KOPT-K1 (cell line): ENCODE measurements at regions not wholly inside any gene's neighbourhood (a gene's known extent, or its start where the extent isn't known, plus 50 kb on each side); places are given as distances from the start of the nearest gene placed in this dataset.

ENCODE experiments used
- H3K27ac ChIP-seq: fragments of 200-600 bp; sonication (generic); 2 replicates; pipeline ENCODE4 v1.5.1; 2016; ENCODE audit warnings: antibody characterized with exemption, mild to moderate bottlenecking, low read depth, low read length; ENCODE audit not compliant: poor library complexity, severe bottlenecking
- H3K36me3 ChIP-seq: fragments of 200-600 bp; sonication (generic); 2 replicates; pipeline ENCODE4 v1.5.1; 2017; ENCODE audit warnings: antibody characterized with exemption, mild to moderate bottlenecking, low read length, moderate library complexity; ENCODE audit not compliant: insufficient read depth
- H3K9me3 ChIP-seq: fragments of 200-600 bp; sonication (generic); 2 replicates; pipeline ENCODE4 v1.5.1; 2017; ENCODE audit warnings: antibody characterized with exemption, low read length, mild to moderate bottlenecking; ENCODE audit not compliant: insufficient read depth, poor library complexity, severe bottlenecking

DNA sequence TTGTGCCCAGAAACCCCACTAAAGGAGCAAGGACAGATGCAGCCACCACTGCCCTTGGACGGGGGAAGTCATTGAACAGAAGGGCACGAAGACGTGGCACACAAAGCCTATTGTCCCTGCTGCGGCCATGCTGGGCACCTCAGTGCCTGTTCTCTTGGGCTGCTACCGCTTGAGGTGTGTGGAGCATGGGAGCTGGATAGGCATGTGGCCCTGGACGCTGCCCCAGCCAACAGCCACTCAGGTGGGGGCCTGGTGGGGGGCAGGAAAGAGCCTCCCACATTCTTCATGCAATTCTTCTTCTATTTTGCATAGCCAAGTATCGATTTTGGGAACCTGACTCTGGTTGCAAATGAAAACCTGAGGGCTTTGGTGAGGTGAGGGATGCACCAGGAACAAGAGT, 337.2 kb downstream of the RPS6KC1 start:
- no peak overlapping the region for H3K27ac ChIP-seq
- H3K36me3 ChIP-seq = no peaks in the 10 kb centered on the region
- H3K9me3 ChIP-seq = no peaks in the 10 kb centered on the region

DNA sequence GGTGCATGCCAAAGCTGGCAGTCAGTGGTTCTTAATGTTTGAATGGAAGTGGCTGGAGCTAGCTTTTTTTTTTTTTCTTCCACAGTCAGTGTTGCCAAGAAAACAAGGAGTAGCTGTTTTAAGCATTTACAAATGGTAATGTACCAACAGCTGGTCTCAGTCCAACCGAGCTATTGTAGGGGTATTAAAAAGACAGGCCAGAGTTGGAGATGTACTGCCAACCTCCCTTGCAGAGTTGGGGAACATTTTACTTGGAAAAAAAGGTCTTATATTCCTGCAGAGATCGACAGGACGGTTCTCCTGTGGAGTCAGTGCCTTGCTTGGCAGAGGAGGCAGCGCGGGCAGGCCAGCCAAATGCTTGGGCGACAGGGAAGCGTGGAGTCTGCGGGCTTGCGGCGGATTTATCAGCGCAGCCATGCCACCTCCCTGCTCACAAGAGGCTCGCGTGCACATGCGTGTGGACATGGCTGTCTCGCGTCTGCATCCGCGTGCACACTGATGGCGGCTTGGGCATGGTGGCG, 338.1 kb downstream of the RPS6KC1 start:
- Histone ChIP-seq H3K9me3 (no peaks in the 10 kb centered on the region), H3K36me3 (no peaks in the 10 kb centered on the region)

DNA sequence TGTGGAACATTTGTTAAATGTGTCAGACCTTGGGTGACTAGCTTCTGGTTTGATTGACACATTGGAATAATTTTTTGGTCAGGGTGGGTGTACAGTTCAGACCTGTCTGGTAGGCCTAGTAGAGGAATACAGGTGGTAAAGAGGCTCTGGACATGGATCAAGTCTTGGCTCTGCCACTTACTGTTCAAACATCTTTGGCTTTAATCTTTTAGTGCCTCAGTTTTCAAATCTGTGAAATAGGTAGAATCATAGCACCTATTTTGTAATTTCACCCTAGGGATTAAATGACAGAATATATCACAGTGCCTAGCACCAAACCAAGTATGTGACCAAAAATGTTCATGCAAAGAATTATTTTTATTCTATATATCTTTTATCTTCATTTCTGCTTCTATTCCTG, 340.4 kb downstream of the RPS6KC1 start:
- Histone ChIP-seq H3K36me3 (no peaks in the 10 kb centered on the region), H3K27ac (no peak overlapping the region), H3K9me3 (no peaks in the 10 kb centered on the region)

More for the DNA sequence above, 338.1 kb downstream of the RPS6KC1 start:
- H3K27ac ChIP-seq = no peak overlapping the region

GRCh38 chr1:213393860-213394259, 342.8 kb downstream of the RPS6KC1 start:
- H3K9me3 ChIP-seq = no peaks in the 10 kb centered on the region

DNA sequence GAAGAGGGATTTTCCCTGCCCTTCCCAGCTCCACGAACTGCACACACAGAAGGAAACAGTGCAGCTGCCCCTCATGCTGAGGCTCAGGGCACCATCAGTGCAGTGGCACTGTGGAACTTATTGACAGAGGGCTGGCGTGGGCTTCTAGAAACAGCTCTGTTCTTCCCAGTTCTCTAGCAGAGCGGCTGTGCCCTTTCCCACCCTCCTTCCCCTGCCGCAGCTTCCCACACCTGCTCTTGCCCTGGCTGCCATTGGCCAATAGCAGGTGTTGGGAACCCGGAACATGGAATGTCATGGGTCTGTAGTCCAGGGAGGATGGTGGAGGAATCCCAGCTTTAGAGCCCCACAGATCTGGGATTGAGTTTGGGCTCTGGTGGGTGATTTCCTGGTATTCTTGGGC, 343.8 kb downstream of the RPS6KC1 start:
- H3K9me3 ChIP-seq = no peaks in the 10 kb centered on the region
- no peaks in the 10 kb centered on the region for H3K36me3 ChIP-seq
- no peak overlapping the region for H3K27ac ChIP-seq

More at GRCh38 chr1:213393860-213394259, 342.8 kb downstream of the RPS6KC1 start:
- Histone ChIP-seq H3K27ac (no peak overlapping the region), H3K36me3 (no peaks in the 10 kb centered on the region)

DNA sequence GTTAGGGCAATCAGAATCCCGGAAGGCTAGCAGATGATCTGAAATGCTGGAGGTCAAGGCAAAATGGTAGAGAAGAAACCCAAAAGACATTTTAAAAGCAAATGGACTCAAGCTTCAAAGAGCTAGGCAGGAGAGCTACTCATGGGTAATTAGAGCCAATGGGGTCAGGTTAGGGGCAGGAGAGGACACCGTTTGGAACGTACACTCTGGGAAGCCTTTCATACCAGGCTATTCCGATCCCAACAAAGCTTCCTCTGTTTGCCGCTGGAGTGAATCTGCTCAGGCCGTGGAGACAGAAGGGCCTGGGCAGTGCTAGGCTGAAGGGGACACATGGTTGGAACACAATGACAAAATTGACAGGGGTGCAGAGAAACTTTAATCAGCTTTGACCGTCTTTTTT, 346.6 kb downstream of the RPS6KC1 start:
- Histone ChIP-seq H3K9me3 (no peaks in the 10 kb centered on the region), H3K36me3 (no peaks in the 10 kb centered on the region), H3K27ac (no peak overlapping the region)

DNA sequence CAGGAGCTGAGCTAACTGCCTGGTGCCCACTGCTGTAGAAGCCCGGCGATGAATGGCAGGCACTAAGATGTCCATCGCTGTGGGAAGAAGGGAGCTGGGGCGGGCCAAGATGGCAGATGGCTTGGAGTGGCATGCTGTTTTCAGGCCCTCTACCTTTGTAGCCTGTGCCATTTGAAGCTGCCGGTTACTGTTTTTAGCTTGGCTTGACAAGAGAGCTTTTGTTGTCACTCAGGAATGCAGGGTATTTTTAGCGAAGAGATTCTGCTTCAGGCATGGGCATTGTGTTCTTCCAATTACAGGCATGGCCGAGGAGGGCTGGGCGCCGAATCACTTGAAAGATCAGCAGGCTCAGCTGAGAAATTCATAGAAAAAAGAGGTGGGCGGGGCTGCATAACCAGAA, 348.7 kb downstream of the RPS6KC1 start:
- H3K36me3 ChIP-seq = no peaks in the 10 kb centered on the region
- no peaks in the 10 kb centered on the region for H3K9me3 ChIP-seq
- H3K27ac ChIP-seq = no peak overlapping the region

DNA sequence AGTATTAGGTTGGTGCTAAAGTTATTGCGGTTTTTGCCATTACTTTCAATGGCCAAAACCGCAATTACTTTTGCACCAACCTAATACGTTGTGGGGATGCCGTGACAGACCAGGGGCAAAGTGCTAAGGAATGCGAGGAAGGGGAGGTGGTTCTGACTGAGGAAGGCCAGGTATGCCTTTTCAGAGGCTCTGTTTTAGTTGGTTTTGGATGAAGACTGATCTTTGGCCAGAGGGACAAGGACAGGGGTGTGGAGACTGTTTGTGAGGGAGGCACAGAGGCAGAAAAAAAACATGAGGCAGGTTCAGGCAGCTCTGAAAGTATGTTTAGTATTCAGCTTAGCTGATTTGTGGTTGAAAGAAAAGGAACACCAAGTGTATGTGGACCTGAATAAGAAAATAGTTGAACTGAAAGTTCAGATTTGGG, 358.2 kb downstream of the RPS6KC1 start:
- H3K27ac ChIP-seq = no peak overlapping the region
- H3K36me3 ChIP-seq = no peaks in the 10 kb centered on the region
- H3K9me3 ChIP-seq = no peaks in the 10 kb centered on the region

DNA sequence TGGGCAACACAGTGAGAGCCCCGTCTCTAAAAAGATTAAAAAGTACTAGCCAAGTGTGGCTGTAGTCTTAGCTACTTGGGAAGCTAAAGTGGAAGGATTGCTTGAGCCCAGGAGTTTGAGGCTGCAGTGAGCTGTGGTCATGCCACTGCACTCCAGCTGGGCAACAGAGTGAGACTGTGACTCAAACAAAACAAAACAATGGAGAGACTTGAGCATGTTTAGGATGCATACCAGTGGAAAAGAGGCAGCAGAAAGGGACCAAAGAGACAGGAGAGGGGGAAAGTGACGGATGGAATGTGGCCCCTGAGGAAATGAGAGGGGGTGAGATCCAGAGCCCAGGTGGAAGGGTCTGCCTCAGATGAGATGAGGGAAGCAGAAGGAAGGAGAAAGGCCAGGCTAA, 358.9 kb downstream of the RPS6KC1 start:
- H3K27ac ChIP-seq = no peak overlapping the region

DNA sequence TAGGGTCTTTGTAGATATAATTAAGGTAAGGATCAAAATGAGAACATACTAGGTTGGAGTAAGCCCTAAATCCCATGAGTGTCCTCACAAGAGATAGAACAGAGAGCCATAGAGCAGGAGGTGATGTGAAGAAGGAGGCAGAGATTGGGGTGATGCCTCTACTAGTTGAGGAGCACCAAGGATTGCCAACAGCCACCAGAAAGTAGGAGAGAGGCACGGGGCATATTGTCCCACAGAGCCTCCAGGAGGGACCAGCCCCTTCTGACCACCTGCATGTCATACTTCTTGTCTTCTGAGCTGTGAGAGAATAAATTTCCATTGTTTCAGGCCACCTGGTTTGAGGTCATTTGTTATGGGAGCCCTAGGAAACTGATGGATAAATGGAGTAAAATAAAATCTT, 363.3 kb downstream of the RPS6KC1 start:
- H3K36me3 ChIP-seq = no peaks in the 10 kb centered on the region
- H3K27ac ChIP-seq = no peak overlapping the region
- H3K9me3 ChIP-seq = no peaks in the 10 kb centered on the region

More for the DNA sequence above, 358.9 kb downstream of the RPS6KC1 start:
- H3K9me3 ChIP-seq = no peaks in the 10 kb centered on the region
- no peaks in the 10 kb centered on the region for H3K36me3 ChIP-seq

DNA sequence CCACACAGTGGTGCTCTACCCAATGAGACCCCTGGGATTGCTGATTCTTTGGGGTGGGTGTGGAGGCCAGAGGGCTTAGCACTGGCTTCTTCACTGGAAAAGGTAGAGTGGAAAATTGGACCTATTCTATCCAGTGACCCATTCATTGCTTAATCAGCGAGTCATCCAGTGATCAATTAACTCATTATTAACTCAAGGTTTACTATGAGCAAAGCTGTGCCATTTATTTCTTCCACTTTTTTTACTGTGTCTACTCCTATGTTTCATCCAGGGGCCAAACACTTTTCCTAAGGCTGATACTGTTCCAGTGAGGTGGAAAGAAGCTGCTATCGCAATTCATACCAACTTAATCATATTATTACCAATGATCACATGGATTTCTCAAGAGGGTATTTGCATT, 363.9 kb downstream of the RPS6KC1 start:
- Histone ChIP-seq H3K27ac (no peak overlapping the region), H3K9me3 (no peaks in the 10 kb centered on the region), H3K36me3 (no peaks in the 10 kb centered on the region)

DNA sequence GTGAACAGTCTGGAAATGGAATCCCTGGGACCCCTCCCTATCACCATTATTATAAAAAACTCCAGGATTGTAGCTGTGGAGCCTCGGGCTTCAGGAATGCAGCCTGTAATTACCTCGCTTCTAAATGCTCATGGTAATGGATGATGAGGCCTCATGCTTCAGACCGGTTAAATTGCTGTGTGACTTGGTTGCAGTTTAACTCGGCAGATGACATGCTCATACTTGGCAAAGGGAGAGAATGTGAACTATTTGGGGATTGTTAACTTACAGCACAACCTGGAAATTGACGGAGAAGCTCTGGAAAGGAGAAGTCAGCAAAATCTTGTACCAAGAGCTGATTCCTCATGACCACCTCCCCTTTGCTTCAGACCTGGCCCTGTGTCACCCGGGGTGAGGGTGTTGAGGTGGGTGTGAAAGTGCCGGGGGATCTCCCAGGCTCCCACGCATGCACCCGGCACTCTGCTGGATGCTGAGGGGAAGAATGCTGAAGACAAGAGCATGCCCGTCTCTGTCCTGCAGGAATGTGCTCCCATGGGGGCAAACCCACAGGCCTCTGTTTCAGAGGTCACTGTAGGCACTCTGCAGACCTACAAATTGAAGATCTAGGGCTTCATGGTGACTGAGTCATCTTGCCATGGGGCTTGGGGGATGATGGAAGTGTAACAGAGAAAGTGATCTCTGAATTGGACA, 364.8 kb downstream of the RPS6KC1 start:
- Histone ChIP-seq H3K9me3 (no peaks in the 10 kb centered on the region), H3K36me3 (no peaks in the 10 kb centered on the region)

GRCh38 chr1:213416461-213417224, 365.6 kb downstream of the RPS6KC1 start:
- no peaks in the 10 kb centered on the region for H3K9me3 ChIP-seq
- H3K27ac ChIP-seq = no peak overlapping the region
- H3K36me3 ChIP-seq = no peaks in the 10 kb centered on the region

More for the DNA sequence above, 364.8 kb downstream of the RPS6KC1 start:
- no peak overlapping the region for H3K27ac ChIP-seq

DNA sequence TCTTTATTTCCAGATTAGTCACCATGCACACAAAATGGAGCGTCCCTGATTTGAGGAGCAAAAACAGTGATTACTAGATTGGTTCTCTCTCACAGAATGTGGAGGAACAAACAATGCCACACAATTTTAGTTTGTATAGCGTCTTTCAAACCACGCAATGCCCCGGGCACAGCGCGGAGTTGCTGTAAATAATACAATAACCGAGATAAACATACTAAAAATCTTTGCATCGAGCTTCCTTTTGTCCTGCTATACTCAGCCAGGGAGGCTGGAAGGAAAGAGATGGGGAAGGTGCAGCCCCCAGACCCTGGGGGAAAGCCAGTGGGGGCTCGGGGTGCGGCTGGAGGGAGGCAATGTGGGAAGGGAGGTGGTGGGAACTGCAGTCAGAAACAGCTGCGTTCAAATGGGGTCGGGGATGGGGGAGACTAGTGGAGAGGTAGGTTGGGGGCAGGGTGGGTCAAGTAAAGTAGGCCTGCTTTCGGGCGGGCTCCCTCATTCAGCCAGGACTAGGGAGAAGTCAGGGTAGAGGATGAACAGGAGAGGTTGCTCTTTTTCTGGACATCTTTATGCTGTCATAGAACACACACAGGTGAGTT, 366.3 kb downstream of the RPS6KC1 start:
- no peaks in the 10 kb centered on the region for H3K36me3 ChIP-seq
- H3K9me3 ChIP-seq = no peaks in the 10 kb centered on the region
- no peak overlapping the region for H3K27ac ChIP-seq

DNA sequence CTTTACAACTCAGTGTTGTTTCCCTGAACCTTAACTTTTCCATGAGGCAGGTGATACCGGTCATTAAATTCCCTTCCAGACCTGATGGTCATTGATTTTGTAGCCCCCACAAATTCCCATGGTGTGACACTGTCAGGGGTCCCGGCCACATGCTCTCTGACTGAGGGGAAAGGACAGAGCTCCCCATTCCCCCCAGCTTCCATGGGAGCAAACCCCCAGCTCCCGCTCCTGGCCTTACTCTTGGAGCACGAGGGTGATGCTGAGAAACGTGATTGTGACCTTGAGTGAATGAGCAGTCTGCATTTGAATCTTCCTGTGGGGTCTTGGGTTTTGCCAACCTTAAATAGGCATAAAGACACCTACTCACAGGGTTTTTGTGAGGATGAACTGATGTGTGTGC, 366.8 kb downstream of the RPS6KC1 start:
- no peaks in the 10 kb centered on the region for H3K9me3 ChIP-seq
- no peaks in the 10 kb centered on the region for H3K36me3 ChIP-seq
- no peak overlapping the region for H3K27ac ChIP-seq
